C4-2B (cell line): ENCODE measurements at regions not wholly inside any gene's neighbourhood (a gene's known extent, or its start where the extent isn't known, plus 50 kb on each side); places are given as distances from the start of the nearest gene placed in this dataset.

Source experiments
- CTCF ChIP-seq: fragments of 450-650 bp; conservative IDR thresholded peaks from 2 replicates; pipeline ENCODE4 v1.5.1; 2017; ENCODE audit warnings: mild to moderate bottlenecking
- ZFX ChIP-seq: fragments of 450-650 bp; IDR thresholded peaks from 2 replicates; pipeline ENCODE4 v1.6.1; 2017

- no peak for TF ChIP-seq CTCF
- TF ChIP-seq ZFX = no peak
These were observed 286.6 kb upstream of the JAG1 start for GRCh38 chr20:10960416-10960815.
